GM13977 (cell line): ENCODE measurements at regions not wholly inside any gene's neighbourhood (a gene's known extent, or its start where the extent isn't known, plus 50 kb on each side); places are given as distances from the start of the nearest gene placed in this dataset.

ENCODE experiments used
- DNase-seq: peaks from one replicate; pipeline ENCODE4 v3.0.0; 2012; ENCODE audit warnings: low spot score
- CTCF ChIP-seq: IDR thresholded peaks from 2 replicates; pipeline ENCODE4 v1.5.1; 2012; ENCODE audit warnings: mild to moderate bottlenecking, control low read depth; ENCODE audit not compliant: insufficient read depth; ENCODE audit errors: extremely low read depth, missing control alignments
- in situ Hi-C: fragments of 300-500 bp; cut with MboI; formaldehyde crosslinking; loops from one replicate; pipeline ENCODE4 v1.12.0; 2022; ENCODE audit warnings: low sequenced_read_pairs, low pct_unique_long_range_greater_than_20kb, mixed read lengths, inconsistent platforms; ENCODE audit not compliant: unreplicated experiment

DNA sequence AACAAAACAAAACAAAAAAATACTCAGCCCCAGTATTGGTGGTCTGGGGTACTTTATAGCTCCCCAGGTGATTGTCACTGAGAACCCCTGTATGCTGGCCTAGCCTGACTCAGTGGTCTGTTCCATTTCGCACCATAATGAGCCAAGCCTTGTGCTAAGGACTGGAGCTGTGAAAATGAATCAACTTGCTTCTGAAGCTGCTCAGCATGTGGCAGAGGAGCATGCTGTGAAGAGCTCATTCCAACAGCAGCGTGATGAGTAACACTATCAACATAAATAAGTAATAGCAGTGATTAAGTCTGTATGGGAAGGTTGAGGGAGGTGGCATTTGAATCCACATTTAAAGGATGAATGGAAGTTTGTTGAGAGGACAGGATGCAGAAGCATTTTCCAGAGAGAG, 67.2 kb upstream of the ATL2 start:
- DNase-seq = no peak
- TF ChIP-seq CTCF = no peak
- in situ Hi-C loops = no loop called here

DNA sequence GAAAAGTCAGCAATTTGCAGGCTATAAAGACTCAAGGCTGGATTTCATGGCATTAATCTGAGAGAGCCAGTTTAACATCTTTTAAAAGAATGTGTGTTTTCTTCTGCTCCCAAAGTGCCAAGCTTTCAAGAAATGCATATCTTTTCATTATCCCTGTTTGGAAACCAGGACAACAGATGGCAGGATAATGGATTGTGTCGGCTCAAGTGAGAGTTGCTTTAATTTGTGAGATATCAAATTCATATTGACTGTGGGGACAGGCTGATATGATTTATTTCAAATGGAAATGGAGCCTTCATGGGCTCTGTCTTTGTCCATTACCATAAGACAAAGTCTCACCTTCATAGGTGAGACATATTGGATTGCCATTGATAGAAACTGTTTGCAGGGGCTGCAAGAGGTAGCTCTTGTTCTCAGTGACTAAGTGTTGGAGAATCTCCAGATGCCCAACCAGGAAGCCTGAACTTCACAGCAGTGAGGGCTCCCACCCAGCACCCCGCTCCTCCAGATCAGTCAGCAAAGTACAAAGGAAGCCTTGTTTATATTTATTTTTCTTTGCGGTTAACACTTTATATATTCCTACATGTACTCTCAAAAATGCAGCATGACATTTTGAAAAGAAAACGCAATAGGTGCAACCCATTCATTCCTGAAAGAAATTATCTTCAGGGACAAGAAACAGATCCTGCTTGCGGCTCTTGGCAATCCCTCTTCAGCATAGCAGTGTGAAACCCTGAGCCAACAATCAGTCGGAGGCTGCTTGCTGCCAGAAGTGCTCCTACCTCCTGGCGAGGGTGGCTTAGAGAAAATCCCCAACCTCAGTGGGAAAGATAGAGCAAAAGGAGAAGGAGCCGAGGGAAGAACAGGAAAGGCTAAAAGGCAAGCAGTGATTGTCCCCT, 65.8 kb upstream of the ATL2 start:
- DNase-seq = no peak
- in situ Hi-C loops = no loop called here
- TF ChIP-seq CTCF = no peak

GRCh38 chr2:38441346-38441745, 64.3 kb upstream of the ATL2 start:
- in situ Hi-C loops = no loop called here
- no peak for DNase-seq
- no peak for TF ChIP-seq CTCF

DNA sequence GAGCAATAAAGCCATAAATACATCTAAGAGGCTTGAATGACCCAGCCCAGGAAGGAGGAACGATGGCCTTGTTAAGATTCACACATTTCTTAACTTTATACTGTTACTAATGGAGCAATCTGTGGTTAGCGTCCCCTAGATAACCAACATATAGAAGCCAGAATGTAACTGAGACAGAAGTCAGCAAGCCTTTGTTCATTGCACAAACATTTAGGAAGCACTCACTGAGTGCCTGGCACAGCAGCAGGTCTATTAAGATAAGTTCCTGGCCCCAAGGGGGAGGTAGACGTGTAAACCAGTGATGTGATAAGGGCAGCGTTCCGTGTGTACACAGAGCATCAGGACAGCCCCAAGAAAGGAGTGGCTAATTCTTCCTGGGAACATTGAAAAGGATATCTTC, 63.6 kb upstream of the ATL2 start:
- DNase-seq = no peak
- no peak for TF ChIP-seq CTCF
- in situ Hi-C loops = no loop called here

DNA sequence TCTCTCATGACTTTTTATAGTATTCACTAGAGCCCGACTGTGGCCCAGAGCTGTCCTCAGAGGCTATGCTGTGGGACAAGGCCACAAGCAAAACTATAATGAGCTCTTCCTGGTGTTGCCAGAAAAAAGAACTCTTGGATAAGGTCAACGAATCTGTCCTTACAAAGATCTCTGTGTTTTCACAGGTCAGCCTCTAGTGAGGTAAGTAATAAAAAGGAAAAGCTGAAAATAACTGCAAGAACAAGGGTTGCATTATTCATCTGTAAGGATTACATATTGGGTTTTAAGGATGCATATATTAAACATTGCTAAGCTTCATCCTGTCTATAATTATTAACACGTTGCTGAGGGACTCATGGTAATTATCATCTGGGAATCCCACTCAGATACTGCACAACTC, 62.8 kb upstream of the ATL2 start:
- DNase-seq = no peak
- in situ Hi-C loops = no loop called here
- TF ChIP-seq CTCF = no peak

GRCh38 chr2:38438883-38439612, 62.0 kb upstream of the ATL2 start:
- no peak for TF ChIP-seq CTCF
- in situ Hi-C loops = no loop called here
- peak; percentile 67 for DNase-seq
